GM23338 (cell line): ENCODE measurements at regions not wholly inside any gene's neighbourhood (a gene's known extent, or its start where the extent isn't known, plus 50 kb on each side); places are given as distances from the start of the nearest gene placed in this dataset.

Source experiments
- EZH2phosphoT487 ChIP-seq: fragments of 200-600 bp; sonication (generic); IDR thresholded peaks from one replicate; pipeline ENCODE4 v1.8.1; 2018; ENCODE audit warnings: antibody characterized with exemption; ENCODE audit not compliant: unreplicated experiment
- JUNB ChIP-seq: IDR thresholded peaks from one replicate; pipeline ENCODE4 v1.6.1; 2016; ENCODE audit warnings: antibody characterized with exemption; ENCODE audit not compliant: unreplicated experiment
- POLR2AphosphoS5 ChIP-seq: IDR thresholded peaks from 2 replicates; pipeline ENCODE4 v1.6.1; 2016; ENCODE audit warnings: antibody characterized with exemption, low read depth
- STAT1 ChIP-seq: IDR thresholded peaks from one replicate; pipeline ENCODE4 v1.6.1; 2016; ENCODE audit warnings: antibody characterized with exemption; ENCODE audit not compliant: unreplicated experiment
- TF ChIP-seq, protein P1 (sequence below), 2 experiments: fragments of 200-600 bp in 1 of 2; sonication (generic) in 1 of 2; conservative IDR thresholded peaks; 2 replicates each; pipeline versions ENCODE4 v1.5.1 to v1.6.1; 2016 to 2017; ENCODE audit warnings: antibody characterized with exemption in 2 of 2, low read depth in 2 of 2, mild to moderate bottlenecking in 2 of 2, moderate library complexity in 1 of 2
- TF ChIP-seq, protein P2 (sequence below): IDR thresholded peaks from one replicate; pipeline ENCODE4 v1.6.1; 2018; ENCODE audit warnings: antibody characterized with exemption; ENCODE audit not compliant: unreplicated experiment
- TF ChIP-seq, protein P3 (sequence below): IDR thresholded peaks from 2 replicates; pipeline ENCODE4 v1.6.1; 2016; ENCODE audit warnings: antibody characterized with exemption

DNA sequence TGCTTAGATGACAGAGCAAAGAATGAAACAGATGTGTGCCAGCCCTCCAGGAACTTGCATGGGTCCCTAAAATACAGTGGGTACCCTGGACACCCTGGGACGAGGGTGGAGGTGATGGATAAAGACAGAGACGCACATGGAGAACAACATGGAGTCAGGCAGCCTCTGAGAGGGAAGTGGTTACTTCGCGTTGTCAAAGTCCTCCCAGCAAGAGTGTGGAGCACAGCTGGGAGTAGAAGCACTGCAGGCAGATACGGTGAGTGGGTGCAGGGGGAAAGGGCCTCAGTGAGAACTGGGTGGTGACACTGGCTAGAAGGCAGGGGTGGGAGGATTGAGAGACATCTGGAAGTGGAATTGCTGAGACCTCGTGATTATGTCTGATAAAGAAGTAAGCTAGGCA is 70.8 kb upstream of the PRR20G start:
- TF ChIP-seq, protein P1, sequence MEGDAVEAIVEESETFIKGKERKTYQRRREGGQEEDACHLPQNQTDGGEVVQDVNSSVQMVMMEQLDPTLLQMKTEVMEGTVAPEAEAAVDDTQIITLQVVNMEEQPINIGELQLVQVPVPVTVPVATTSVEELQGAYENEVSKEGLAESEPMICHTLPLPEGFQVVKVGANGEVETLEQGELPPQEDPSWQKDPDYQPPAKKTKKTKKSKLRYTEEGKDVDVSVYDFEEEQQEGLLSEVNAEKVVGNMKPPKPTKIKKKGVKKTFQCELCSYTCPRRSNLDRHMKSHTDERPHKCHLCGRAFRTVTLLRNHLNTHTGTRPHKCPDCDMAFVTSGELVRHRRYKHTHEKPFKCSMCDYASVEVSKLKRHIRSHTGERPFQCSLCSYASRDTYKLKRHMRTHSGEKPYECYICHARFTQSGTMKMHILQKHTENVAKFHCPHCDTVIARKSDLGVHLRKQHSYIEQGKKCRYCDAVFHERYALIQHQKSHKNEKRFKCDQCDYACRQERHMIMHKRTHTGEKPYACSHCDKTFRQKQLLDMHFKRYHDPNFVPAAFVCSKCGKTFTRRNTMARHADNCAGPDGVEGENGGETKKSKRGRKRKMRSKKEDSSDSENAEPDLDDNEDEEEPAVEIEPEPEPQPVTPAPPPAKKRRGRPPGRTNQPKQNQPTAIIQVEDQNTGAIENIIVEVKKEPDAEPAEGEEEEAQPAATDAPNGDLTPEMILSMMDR (conservative IDR thresholded peaks at IDR 0.05; ENCODE audit: low read depth in 2 of 2): no peak
- no peak for TF ChIP-seq EZH2phosphoT487
- TF ChIP-seq POLR2AphosphoS5: no peak
- TF ChIP-seq, protein P2, sequence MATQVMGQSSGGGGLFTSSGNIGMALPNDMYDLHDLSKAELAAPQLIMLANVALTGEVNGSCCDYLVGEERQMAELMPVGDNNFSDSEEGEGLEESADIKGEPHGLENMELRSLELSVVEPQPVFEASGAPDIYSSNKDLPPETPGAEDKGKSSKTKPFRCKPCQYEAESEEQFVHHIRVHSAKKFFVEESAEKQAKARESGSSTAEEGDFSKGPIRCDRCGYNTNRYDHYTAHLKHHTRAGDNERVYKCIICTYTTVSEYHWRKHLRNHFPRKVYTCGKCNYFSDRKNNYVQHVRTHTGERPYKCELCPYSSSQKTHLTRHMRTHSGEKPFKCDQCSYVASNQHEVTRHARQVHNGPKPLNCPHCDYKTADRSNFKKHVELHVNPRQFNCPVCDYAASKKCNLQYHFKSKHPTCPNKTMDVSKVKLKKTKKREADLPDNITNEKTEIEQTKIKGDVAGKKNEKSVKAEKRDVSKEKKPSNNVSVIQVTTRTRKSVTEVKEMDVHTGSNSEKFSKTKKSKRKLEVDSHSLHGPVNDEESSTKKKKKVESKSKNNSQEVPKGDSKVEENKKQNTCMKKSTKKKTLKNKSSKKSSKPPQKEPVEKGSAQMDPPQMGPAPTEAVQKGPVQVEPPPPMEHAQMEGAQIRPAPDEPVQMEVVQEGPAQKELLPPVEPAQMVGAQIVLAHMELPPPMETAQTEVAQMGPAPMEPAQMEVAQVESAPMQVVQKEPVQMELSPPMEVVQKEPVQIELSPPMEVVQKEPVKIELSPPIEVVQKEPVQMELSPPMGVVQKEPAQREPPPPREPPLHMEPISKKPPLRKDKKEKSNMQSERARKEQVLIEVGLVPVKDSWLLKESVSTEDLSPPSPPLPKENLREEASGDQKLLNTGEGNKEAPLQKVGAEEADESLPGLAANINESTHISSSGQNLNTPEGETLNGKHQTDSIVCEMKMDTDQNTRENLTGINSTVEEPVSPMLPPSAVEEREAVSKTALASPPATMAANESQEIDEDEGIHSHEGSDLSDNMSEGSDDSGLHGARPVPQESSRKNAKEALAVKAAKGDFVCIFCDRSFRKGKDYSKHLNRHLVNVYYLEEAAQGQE: no peak
- no peak for TF ChIP-seq JUNB
- TF ChIP-seq, protein P3, sequence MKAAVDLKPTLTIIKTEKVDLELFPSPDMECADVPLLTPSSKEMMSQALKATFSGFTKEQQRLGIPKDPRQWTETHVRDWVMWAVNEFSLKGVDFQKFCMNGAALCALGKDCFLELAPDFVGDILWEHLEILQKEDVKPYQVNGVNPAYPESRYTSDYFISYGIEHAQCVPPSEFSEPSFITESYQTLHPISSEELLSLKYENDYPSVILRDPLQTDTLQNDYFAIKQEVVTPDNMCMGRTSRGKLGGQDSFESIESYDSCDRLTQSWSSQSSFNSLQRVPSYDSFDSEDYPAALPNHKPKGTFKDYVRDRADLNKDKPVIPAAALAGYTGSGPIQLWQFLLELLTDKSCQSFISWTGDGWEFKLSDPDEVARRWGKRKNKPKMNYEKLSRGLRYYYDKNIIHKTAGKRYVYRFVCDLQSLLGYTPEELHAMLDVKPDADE: no peak
- no peak for TF ChIP-seq STAT1
